Duodenal mucosa (tissue), 2 donors: ENCODE measurements at regions not wholly inside any gene's neighbourhood (a gene's known extent, or its start where the extent isn't known, plus 50 kb on each side); places are given as distances from the start of the nearest gene placed in this dataset.

Source experiments
- H3K27ac ChIP-seq: one replicate; pipeline ENCODE4 v1.7.0; 2013; ENCODE audit warnings: low read depth, low read length
- H3K27me3 ChIP-seq, 2 donors: one replicate each; pipeline ENCODE4 v1.7.0; 2013; ENCODE audit warnings: low read length in 2 of 2, control low read depth in 1 of 2; ENCODE audit not compliant: insufficient read depth in 2 of 2, control insufficient read depth in 1 of 2
- H3K36me3 ChIP-seq, 2 donors: one replicate each; pipeline ENCODE4 v1.7.0; 2013; ENCODE audit warnings: low read length in 2 of 2, control low read depth in 1 of 2; ENCODE audit not compliant: insufficient read depth in 2 of 2, control insufficient read depth in 1 of 2
- H3K4me1 ChIP-seq, 2 donors: one replicate each; pipeline ENCODE4 v1.7.0; 2013; ENCODE audit warnings: low read length in 2 of 2, control low read depth in 1 of 2; ENCODE audit not compliant: insufficient read depth in 2 of 2, control insufficient read depth in 1 of 2
- H3K4me3 ChIP-seq, 2 donors: one replicate each; pipeline ENCODE4 v1.7.0; 2013; ENCODE audit warnings: low read length in 2 of 2, low read depth in 1 of 2
- H3K9ac ChIP-seq, 2 donors: one replicate each; pipeline ENCODE4 v1.7.0; 2013; ENCODE audit warnings: low read length in 2 of 2, low read depth in 1 of 2
- H3K9me3 ChIP-seq, 2 donors: one replicate each; pipeline ENCODE4 v1.7.0; 2013; ENCODE audit warnings: low read length in 2 of 2, control low read depth in 1 of 2; ENCODE audit not compliant: control insufficient read depth in 1 of 2

GRCh38 chr5:56692359-56693219 lies 122.8 kb upstream of the MAP3K1 start:
- H3K27ac ChIP-seq, result no peak overlapping the region
- H3K4me1 ChIP-seq, result peaks cover 0 to 3% of the 10 kb centered on the region in 2 donors
- H3K9me3 ChIP-seq, result no peaks in the 10 kb centered on the region
- no peak overlapping the region for H3K4me3 ChIP-seq
- no peak overlapping the region for H3K9ac ChIP-seq
- no peaks in the 10 kb centered on the region for H3K36me3 ChIP-seq
- no peaks in the 10 kb centered on the region for H3K27me3 ChIP-seq

- Histone ChIP-seq H3K4me1 (peaks cover 0 to 3% of the 10 kb centered on the region in 2 donors), H3K27ac (no peak overlapping the region), H3K9ac (no peak overlapping the region), H3K4me3 (no peak overlapping the region), H3K27me3 (no peaks in the 10 kb centered on the region), H3K9me3 (no peaks in the 10 kb centered on the region), H3K36me3 (no peaks in the 10 kb centered on the region)
Observed at GRCh38 chr5:56688402-56688801, 126.9 kb upstream of the MAP3K1 start.

- H3K9me3 ChIP-seq, result no peaks in the 10 kb centered on the region
- H3K9ac ChIP-seq, result no peak overlapping the region
- H3K36me3 ChIP-seq, result no peaks in the 10 kb centered on the region
- no peaks in the 10 kb centered on the region for H3K27me3 ChIP-seq
- H3K4me1 ChIP-seq, result peaks cover 0 to 3% of the 10 kb centered on the region in 2 donors
- H3K4me3 ChIP-seq, result no peak overlapping the region
- H3K27ac ChIP-seq, result no peak overlapping the region
Observed at GRCh38 chr5:56686337-56687195, 128.8 kb upstream of the MAP3K1 start.

GRCh38 chr5:56685503-56686217 lies 129.7 kb upstream of the MAP3K1 start:
- no peak overlapping the region for H3K4me3 ChIP-seq
- H3K27ac ChIP-seq, result no peak overlapping the region
- H3K36me3 ChIP-seq, result no peaks in the 10 kb centered on the region
- no peak overlapping the region for H3K9ac ChIP-seq
- H3K9me3 ChIP-seq, result no peaks in the 10 kb centered on the region
- H3K27me3 ChIP-seq, result no peaks in the 10 kb centered on the region
- no peaks in the 10 kb centered on the region for H3K4me1 ChIP-seq

- H3K9ac ChIP-seq, result no peak overlapping the region
- H3K9me3 ChIP-seq, result no peaks in the 10 kb centered on the region
- no peak overlapping the region for H3K4me3 ChIP-seq
Observed at GRCh38 chr5:56684159-56684558, 131.2 kb upstream of the MAP3K1 start.

GRCh38 chr5:56683733-56684132 lies 131.6 kb upstream of the MAP3K1 start:
- Histone ChIP-seq H3K27me3 (no peaks in the 10 kb centered on the region), H3K4me3 (no peak overlapping the region), H3K9me3 (no peaks in the 10 kb centered on the region), H3K36me3 (no peaks in the 10 kb centered on the region), H3K9ac (no peak overlapping the region), H3K27ac (no peak overlapping the region), H3K4me1 (no peaks in the 10 kb centered on the region)

More at GRCh38 chr5:56684159-56684558, 131.2 kb upstream of the MAP3K1 start:
- no peaks in the 10 kb centered on the region for H3K27me3 ChIP-seq
- H3K27ac ChIP-seq, result no peak overlapping the region
- no peaks in the 10 kb centered on the region for H3K4me1 ChIP-seq
- H3K36me3 ChIP-seq, result no peaks in the 10 kb centered on the region

GRCh38 chr5:56683281-56683680 lies 132.1 kb upstream of the MAP3K1 start:
- H3K27ac ChIP-seq, result no peak overlapping the region
- no peaks in the 10 kb centered on the region for H3K4me1 ChIP-seq
- no peaks in the 10 kb centered on the region for H3K27me3 ChIP-seq

GRCh38 chr5:56681346-56681745 lies 134.0 kb upstream of the MAP3K1 start:
- Histone ChIP-seq H3K27me3 (no peaks in the 10 kb centered on the region), H3K27ac (no peak overlapping the region), H3K36me3 (no peaks in the 10 kb centered on the region), H3K4me3 (no peak overlapping the region), H3K9me3 (no peaks in the 10 kb centered on the region), H3K9ac (no peak overlapping the region), H3K4me1 (peaks cover 9 to 18% of the 10 kb centered on the region in 2 donors)

More at GRCh38 chr5:56683281-56683680, 132.1 kb upstream of the MAP3K1 start:
- H3K9ac ChIP-seq, result no peak overlapping the region
- no peaks in the 10 kb centered on the region for H3K9me3 ChIP-seq
- H3K36me3 ChIP-seq, result no peaks in the 10 kb centered on the region
- H3K4me3 ChIP-seq, result no peak overlapping the region

GRCh38 chr5:56680731-56681130 lies 134.6 kb upstream of the MAP3K1 start:
- H3K27me3 ChIP-seq, result no peaks in the 10 kb centered on the region
- no peaks in the 10 kb centered on the region for H3K36me3 ChIP-seq

More at GRCh38 chr5:56680731-56681130, 134.6 kb upstream of the MAP3K1 start:
- Histone ChIP-seq H3K27ac (no peak overlapping the region), H3K9me3 (no peaks in the 10 kb centered on the region), H3K4me1 (peaks cover 15 to 24% of the 10 kb centered on the region in 2 donors), H3K4me3 (no peak overlapping the region), H3K9ac (no peak overlapping the region)
